LNCAP (cell line): ENCODE measurements at regions not wholly inside any gene's neighbourhood (a gene's known extent, or its start where the extent isn't known, plus 50 kb on each side); places are given as distances from the start of the nearest gene placed in this dataset.

ENCODE experiments used
- CTCF ChIP-seq: fragments of 450-650 bp; IDR thresholded peaks from 2 replicates; pipeline ENCODE4 v1.5.1; 2017; ENCODE audit warnings: mild to moderate bottlenecking

DNA sequence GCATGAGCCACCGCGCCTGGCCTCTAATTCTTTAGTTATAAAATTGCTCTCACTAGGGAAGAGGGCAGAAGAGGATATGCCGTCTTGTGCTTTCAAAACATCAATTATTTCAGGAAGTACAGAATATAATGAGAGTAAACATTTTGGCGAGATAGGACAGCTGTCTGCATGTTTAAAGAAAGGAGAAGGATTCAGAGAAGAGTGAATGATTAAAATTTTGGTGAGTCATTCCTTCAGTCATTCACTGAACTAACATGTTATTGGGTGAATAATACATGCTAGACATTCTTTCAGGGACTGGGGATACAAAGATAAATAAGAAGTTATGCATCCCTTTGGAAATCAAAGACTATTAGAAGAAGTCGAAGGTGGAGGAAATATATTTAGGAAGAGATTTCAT is 590.3 kb upstream of the GOT2 start:
- no peak for TF ChIP-seq CTCF

DNA sequence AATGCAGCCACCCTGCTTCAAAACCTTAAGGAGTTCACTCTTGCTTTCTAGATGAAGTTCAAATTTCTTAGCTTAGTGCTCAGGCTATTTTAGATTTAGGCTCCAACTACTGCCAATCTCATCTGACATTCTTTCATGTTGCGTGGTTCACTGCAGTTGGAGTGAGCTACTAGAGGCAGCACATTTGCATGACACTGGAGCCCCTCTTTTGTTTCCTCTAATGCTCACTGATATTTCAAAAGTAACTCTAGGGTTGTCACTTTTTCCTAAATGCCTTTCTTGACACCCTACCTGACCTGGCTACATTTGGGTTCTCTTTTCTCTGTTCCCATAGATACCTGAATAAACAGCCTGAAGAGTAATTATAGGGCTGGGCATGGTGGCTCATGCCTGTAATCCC is 586.5 kb upstream of the GOT2 start:
- TF ChIP-seq CTCF: no peak

- no peak for TF ChIP-seq CTCF
These were observed 585.8 kb upstream of the GOT2 start for GRCh38 chr16:59319871-59320270.

DNA sequence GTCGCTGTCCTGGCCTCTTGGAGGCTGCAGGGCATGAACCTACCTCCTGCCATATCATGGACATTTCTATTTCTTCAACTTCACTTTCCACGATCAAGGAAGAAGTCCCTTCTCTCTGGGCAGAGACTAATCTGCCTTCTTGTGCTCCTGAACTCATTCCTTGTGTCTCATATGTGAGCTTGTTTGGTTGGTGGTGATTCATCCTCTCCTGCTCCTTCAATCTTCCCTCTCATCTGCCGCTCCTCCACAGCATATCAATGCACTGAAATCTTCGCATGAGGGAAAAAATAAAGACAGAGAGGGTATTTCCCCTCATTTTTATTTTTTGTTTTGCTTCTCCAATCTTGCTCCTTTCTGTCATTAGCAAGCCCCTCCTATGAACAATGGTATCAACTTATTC is 571.7 kb upstream of the GOT2 start:
- no peak for TF ChIP-seq CTCF

- no peak for TF ChIP-seq CTCF
These were observed 562.8 kb upstream of the GOT2 start for GRCh38 chr16:59296888-59297287.

GRCh38 chr16:59295993-59296736 is 562.0 kb upstream of the GOT2 start:
- no peak for TF ChIP-seq CTCF

- TF ChIP-seq CTCF: no peak
These were observed 561.4 kb upstream of the GOT2 start for GRCh38 chr16:59295474-59295873.

DNA sequence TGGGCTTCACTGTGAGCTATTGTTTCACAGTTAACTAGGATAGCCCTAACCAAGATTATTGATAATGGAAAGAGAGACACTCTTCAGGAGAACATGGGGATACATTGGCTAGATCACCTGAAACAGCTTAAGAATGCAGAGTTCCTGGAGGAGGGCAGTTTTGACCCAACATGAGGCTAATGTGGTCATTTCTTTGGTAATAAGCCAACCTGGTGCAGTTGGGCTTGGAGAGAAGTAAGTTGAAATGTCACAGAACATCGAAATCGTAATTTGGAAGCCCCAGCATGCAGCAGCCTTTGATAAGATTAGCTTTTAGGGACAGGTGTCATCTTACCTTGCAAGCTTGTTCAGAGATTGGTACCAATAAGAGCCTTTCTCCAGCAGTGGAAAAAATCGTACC is 556.6 kb upstream of the GOT2 start:
- no peak for TF ChIP-seq CTCF
